WTC11 (cell line): ENCODE measurements at regions not wholly inside any gene's neighbourhood (a gene's known extent, or its start where the extent isn't known, plus 50 kb on each side); places are given as distances from the start of the nearest gene placed in this dataset.

Experiments
- ATAC-seq: fragments of 200-7000 bp; cut with Tn5 transposase; 2 replicates; pipeline ENCODE4 v1.10.0; 2021; ENCODE audit warnings: mild to moderate bottlenecking, moderate library complexity
- CTCF ChIA-PET: fragments of 300-600 bp; sonication (Branson Sonifier 250); formaldehyde crosslinking; loops from one replicate; lab custom pipeline; 2021; ENCODE audit warnings: antibody characterized with exemption; lab: Charles Lee
- POLR2A ChIA-PET: fragments of 350-600 bp; sonication (Branson Sonifier 250); formaldehyde crosslinking; loops from one replicate; lab custom pipeline; 2021; ENCODE audit warnings: antibody characterized with exemption; lab: Charles Lee
- DNase-seq: peaks from one replicate; pipeline ENCODE4 v3.0.0; 2021; ENCODE audit warnings: low spot score
- H3K27ac Mint-ChIP-seq: 2 replicates; pipeline ENCODE4 v1.8.0; 2021; ENCODE audit warnings: mixed read lengths
- H3K27me3 Mint-ChIP-seq: 2 replicates; pipeline ENCODE4 v1.8.0; 2021; ENCODE audit warnings: low read depth, mild to moderate bottlenecking, moderate library complexity, mixed read lengths
- H3K36me3 Mint-ChIP-seq: 2 replicates; pipeline ENCODE4 v1.8.0; 2021; ENCODE audit warnings: mixed read lengths
- H3K4me1 Mint-ChIP-seq: 2 replicates; pipeline ENCODE4 v1.8.0; 2022; ENCODE audit warnings: mixed read lengths
- H3K4me3 Mint-ChIP-seq: 2 replicates; pipeline ENCODE4 v1.8.0; 2021; ENCODE audit warnings: mild to moderate bottlenecking, moderate library complexity, mixed read lengths
- H3K9me3 Mint-ChIP-seq: 2 replicates; pipeline ENCODE4 v1.8.0; 2021; ENCODE audit warnings: mixed read lengths
- CDX4 ChIP-seq: fragments of 250-450 bp; sonication (Bioruptor Pico); IDR thresholded peaks from 2 replicates; pipeline ENCODE4 v1.9.0; 2021; ENCODE audit warnings: moderate library complexity, mild to moderate bottlenecking, inconsistent platforms, borderline replicate concordance
- CTCF ChIP-seq: fragments of 200-600 bp; IDR thresholded peaks from 2 replicates; pipeline ENCODE4 v1.8.0; 2022; ENCODE audit warnings: antibody characterized with exemption
- GABPB1 ChIP-seq: sonication (generic); formaldehyde crosslinking; IDR thresholded peaks from 2 replicates; pipeline ENCODE4 v1.8.1; 2023; ENCODE audit warnings: mild to moderate bottlenecking, missing genetic modification reagents
- TEAD1 ChIP-seq: sonication (generic); formaldehyde crosslinking; IDR thresholded peaks from 2 replicates; pipeline ENCODE4 v1.8.0; 2022; ENCODE audit warnings: mild to moderate bottlenecking, missing genetic modification reagents
- ZBTB43 ChIP-seq: sonication (generic); formaldehyde crosslinking; IDR thresholded peaks from 2 replicates; pipeline ENCODE4 v1.8.1; 2023; ENCODE audit warnings: mild to moderate bottlenecking, missing genetic modification reagents
- ZNF281 ChIP-seq: sonication (generic); formaldehyde crosslinking; IDR thresholded peaks from 2 replicates; pipeline ENCODE4 v1.8.0; 2023; ENCODE audit warnings: mild to moderate bottlenecking, missing genetic modification reagents
- ZNF425 ChIP-seq: fragments of 250-450 bp; sonication (Bioruptor Pico); conservative IDR thresholded peaks from 2 replicates; pipeline ENCODE4 v1.9.0; 2021; ENCODE audit warnings: mild to moderate bottlenecking

DNA sequence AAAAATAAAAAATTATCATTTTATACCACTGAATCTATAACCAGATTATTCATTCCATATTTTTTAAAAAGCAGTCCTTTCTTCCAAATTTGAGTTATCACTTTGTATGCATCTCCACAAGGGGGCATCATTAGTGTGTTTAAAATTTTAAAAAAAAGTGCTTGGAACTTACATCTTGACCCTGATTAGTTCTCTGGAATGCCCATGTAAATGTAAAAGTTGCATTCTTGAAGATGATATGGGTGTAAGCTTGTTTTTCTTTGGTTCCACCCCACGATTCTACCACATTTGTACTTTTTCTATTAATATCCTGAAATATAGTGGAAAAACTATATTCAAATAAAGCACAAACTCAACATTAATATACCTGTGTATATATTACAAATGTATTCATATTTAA is 144.9 kb downstream of the ELAPOR2 start:
- CTCF ChIA-PET: interaction anchor here (1.0 to 3.6 kb wide), 3 partner anchors 9 to 234 kb away, joined by 3 to 22 read pairs (median 18); no protein-coding TSS in a partner anchor
- Mint-ChIP-seq H3K36me3 (peaks cover 29% of the 10 kb centered on the region), H3K4me3 (no peak overlapping the region), H3K27ac (no peak overlapping the region), H3K27me3 (peaks cover 21% of the 10 kb centered on the region), H3K4me1 (peaks cover 12% of the 10 kb centered on the region), H3K9me3 (no peaks in the 10 kb centered on the region)
- TF ChIP-seq ZNF281 (CRISPR knock-in tag) (no peak), TEAD1 (CRISPR knock-in tag) (no peak), CTCF (peak; percentile 58), GABPB1 (CRISPR knock-in tag) (no peak), ZBTB43 (no peak), CDX4 (no peak), ZNF425 (CRISPR knock-in tag) (no peak)
- DNase-seq: no peak
- POLR2A ChIA-PET: no interaction called here
- ATAC-seq: no peak
